IMR-90 (cell line): ENCODE measurements at regions not wholly inside any gene's neighbourhood (a gene's known extent, or its start where the extent isn't known, plus 50 kb on each side); places are given as distances from the start of the nearest gene placed in this dataset.
"Not testable (repeated sequence)": the region's sequence is repeated elsewhere in the genome, so short reads cannot be mapped to it uniquely, and the experiment has no call there.

Source experiments
- ATAC-seq: fragments of 200-7000 bp; cut with Tn5 transposase; 2 replicates; pipeline ENCODE4 v1.9.1; 2020; ENCODE audit warnings: low read depth, mild to moderate bottlenecking, moderate library complexity
- BruUV-seq: library from RNA; stranded (reverse); fragments of 400-500 nt; replicated peaks from 2 replicates; lab custom pipeline; 2021; lab: Mats Ljungman, UMichigan
- CTCF ChIA-PET: fragments of 300-600 bp; formaldehyde crosslinking; extraction: SDS; loops from one replicate; lab custom pipeline; 2021; ENCODE audit warnings: antibody characterized with exemption; lab: Yijun Ruan, JAX
- POLR2A ChIA-PET: fragments of 300-600 bp; sonication (Branson Sonifier 250); formaldehyde crosslinking; loops from one replicate; lab custom pipeline; 2022; ENCODE audit warnings: antibody characterized with exemption; ENCODE audit not compliant: unreplicated experiment; lab: Charles Lee
- DNase-seq: peaks from one replicate; pipeline ENCODE4 v3.0.0; 2013
- H2AFZ ChIP-seq: replicated peaks from 2 replicates; pipeline ENCODE3; 2013; ENCODE audit warnings: low read length, mild to moderate bottlenecking; ENCODE audit not compliant: poor library complexity
- H2AK5ac ChIP-seq: 2 replicates; pipeline ENCODE4 v1.6.1; 2013; ENCODE audit warnings: low read depth, low read length, inconsistent platforms
- H2AK9ac ChIP-seq: replicated peaks from 2 replicates; pipeline ENCODE3; 2013; ENCODE audit warnings: mild to moderate bottlenecking, low read depth, low read length, moderate library complexity; ENCODE audit not compliant: poor library complexity
- H2BK120ac ChIP-seq: 2 replicates; pipeline ENCODE4 v1.6.1; 2013; ENCODE audit warnings: low read depth, low read length, inconsistent platforms
- H2BK15ac ChIP-seq: 3 replicates; pipeline ENCODE4 v1.6.1; 2013; ENCODE audit warnings: low read depth, low read length, inconsistent platforms
- H2BK20ac ChIP-seq: 2 replicates; pipeline ENCODE4 v1.6.1; 2013; ENCODE audit warnings: low read depth, mild to moderate bottlenecking, inconsistent platforms, low read length, moderate library complexity
- H2BK5ac ChIP-seq: 2 replicates; pipeline ENCODE4 v1.6.1; 2013; ENCODE audit warnings: mild to moderate bottlenecking, low read depth, low read length, inconsistent platforms; ENCODE audit not compliant: poor library complexity, severe bottlenecking
- H3K14ac ChIP-seq: replicated peaks from 2 replicates; pipeline ENCODE4 v1.6.1; 2013; ENCODE audit warnings: low read depth, low read length, inconsistent platforms
- H3K18ac ChIP-seq: 2 replicates; pipeline ENCODE4 v1.6.1; 2013; ENCODE audit warnings: low read depth, low read length, control low read depth
- H3K23ac ChIP-seq: 2 replicates; pipeline ENCODE4 v1.6.1; 2013; ENCODE audit warnings: low read depth, low read length, inconsistent platforms
- H3K27ac ChIP-seq: 2 replicates; pipeline ENCODE4 v1.5.1; 2013; ENCODE audit warnings: mild to moderate bottlenecking, control low read depth, low read length; ENCODE audit not compliant: insufficient read depth
- H3K27me3 ChIP-seq: 2 replicates; pipeline ENCODE4 v1.6.1; 2013; ENCODE audit warnings: low read length; ENCODE audit not compliant: control insufficient read depth, insufficient read depth
- H3K36me3 ChIP-seq: 2 replicates; pipeline ENCODE4 v1.6.1; 2013; ENCODE audit warnings: low read length, mixed read lengths; ENCODE audit not compliant: control insufficient read depth, insufficient read depth
- H3K4ac ChIP-seq: 2 replicates; pipeline ENCODE4 v1.6.1; 2013; ENCODE audit warnings: low read depth, low read length, inconsistent platforms
- H3K4me1 ChIP-seq: 2 replicates; pipeline ENCODE4 v1.6.1; 2013; ENCODE audit warnings: low read length, mixed read lengths; ENCODE audit not compliant: control insufficient read depth, insufficient read depth
- H3K4me2 ChIP-seq: 2 replicates; pipeline ENCODE4 v1.6.1; 2013; ENCODE audit warnings: low read depth, mild to moderate bottlenecking, control low read depth, low read length, moderate library complexity
- H3K4me3 ChIP-seq: 2 replicates; pipeline ENCODE4 v1.5.1; 2013; ENCODE audit warnings: low read depth, mild to moderate bottlenecking, control low read depth, low read length, moderate library complexity; ENCODE audit not compliant: insufficient read depth
- H3K56ac ChIP-seq: 2 replicates; pipeline ENCODE4 v1.6.1; 2013; ENCODE audit warnings: low read length, inconsistent platforms; ENCODE audit not compliant: insufficient read depth; ENCODE audit errors: extremely low read depth
- H3K79me1 ChIP-seq, 2 experiments: 2 replicates each; pipeline ENCODE4 v1.6.1; 2013; ENCODE audit warnings: low read length in 2 of 2, inconsistent platforms in 1 of 2, low read depth in 1 of 2
- H3K9ac ChIP-seq: 2 replicates; pipeline ENCODE4 v1.6.1; 2013; ENCODE audit warnings: low read depth, low read length, control low read depth
- H3K9me1 ChIP-seq: 2 replicates; pipeline ENCODE4 v1.6.1; 2013; ENCODE audit warnings: low read length, inconsistent platforms; ENCODE audit not compliant: insufficient read depth
- H3K9me3 ChIP-seq: 2 replicates; pipeline ENCODE4 v1.6.1; 2013; ENCODE audit warnings: low read length; ENCODE audit not compliant: control insufficient read depth, insufficient read depth
- H4K20me1 ChIP-seq: 2 replicates; pipeline ENCODE4 v1.6.1; 2013; ENCODE audit warnings: low read length, inconsistent platforms; ENCODE audit not compliant: insufficient read depth
- H4K5ac ChIP-seq: 2 replicates; pipeline ENCODE4 v1.6.1; 2013; ENCODE audit warnings: mild to moderate bottlenecking, low read depth, low read length, control low read depth
- H4K8ac ChIP-seq, 2 experiments: 2 replicates each; pipeline ENCODE4 v1.6.1; 2013; ENCODE audit warnings: low read depth in 2 of 2, low read length in 2 of 2, control low read depth in 1 of 2, inconsistent platforms in 1 of 2
- H4K91ac ChIP-seq: 2 replicates; pipeline ENCODE4 v1.6.1; 2013; ENCODE audit warnings: low read depth, low read length, inconsistent platforms; ENCODE audit not compliant: insufficient read depth
- CEBPB ChIP-seq: IDR thresholded peaks from 2 replicates; pipeline ENCODE4 v1.6.1; 2012; ENCODE audit warnings: low read depth, low read length, improper control_type of control experiment
- CHD1 ChIP-seq: IDR thresholded peaks from 2 replicates; pipeline ENCODE4 v1.6.1; 2012; ENCODE audit warnings: low read depth, low read length, improper control_type of control experiment
- MAFK ChIP-seq: IDR thresholded peaks from 2 replicates; pipeline ENCODE4 v1.6.1; 2012; ENCODE audit warnings: low read depth, low read length, improper control_type of control experiment
- MAZ ChIP-seq: IDR thresholded peaks from 2 replicates; pipeline ENCODE4 v1.6.1; 2012; ENCODE audit warnings: low read depth, mild to moderate bottlenecking, low read length, improper control_type of control experiment, moderate library complexity, borderline replicate concordance
- MXI1 ChIP-seq: IDR thresholded peaks from 2 replicates; pipeline ENCODE4 v1.6.1; 2012; ENCODE audit warnings: low read depth, mild to moderate bottlenecking, low read length, moderate library complexity, borderline replicate concordance
- RAD21 ChIP-seq: IDR thresholded peaks from 2 replicates; pipeline ENCODE4 v1.6.1; 2012; ENCODE audit warnings: low read length, improper control_type of control experiment
- RFX5 ChIP-seq: IDR thresholded peaks from 2 replicates; pipeline ENCODE4 v1.8.0; 2012; ENCODE audit warnings: low read depth, mild to moderate bottlenecking, low read length, moderate library complexity
- SMC3 ChIP-seq: fragments of 150-350 bp; IDR thresholded peaks from 2 replicates; pipeline ENCODE4 v1.6.1; 2016; ENCODE audit warnings: low read depth, mild to moderate bottlenecking, antibody characterized with exemption, low read length, moderate library complexity
- WGBS, 2 experiments: methylation state at CpG; one replicate each; pipeline versions ENCODE4 v1.1.5 to v1.1.7; 2013; ENCODE audit warnings: missing lambda C conversion rate in 2 of 2; ENCODE audit not compliant: insufficient read length in 1 of 2; ENCODE audit errors: extremely low coverage in 2 of 2; 5-methylcytosine and 5-hydroxymethylcytosine counted together
- dilution Hi-C: fragments of 300-500 bp; cut with HindIII; formaldehyde crosslinking; loops from one replicate; pipeline ENCODE4 v1.14.3; 2018; ENCODE audit warnings: low sequenced_read_pairs; ENCODE audit not compliant: unreplicated experiment
- in situ Hi-C: fragments of 300-500 bp; cut with MboI; formaldehyde crosslinking; loops from 3 replicates; pipeline ENCODE4 v1.14.3; 2019; ENCODE audit warnings: low sequenced_read_pairs, inconsistent platforms, mixed read lengths
- intact Hi-C: fragments of 100-400 bp; cut with micrococcal nuclease; formaldehyde crosslinking; loops from 2 replicates; pipeline ENCODE4 v1.10.0; 2022
- TF ChIP-seq, protein P1 (sequence below): fragments of 150-350 bp; IDR thresholded peaks from 2 replicates; pipeline ENCODE4 v1.6.1; 2016; ENCODE audit warnings: low read depth, mild to moderate bottlenecking, low read length, moderate library complexity, borderline replicate concordance

DNA sequence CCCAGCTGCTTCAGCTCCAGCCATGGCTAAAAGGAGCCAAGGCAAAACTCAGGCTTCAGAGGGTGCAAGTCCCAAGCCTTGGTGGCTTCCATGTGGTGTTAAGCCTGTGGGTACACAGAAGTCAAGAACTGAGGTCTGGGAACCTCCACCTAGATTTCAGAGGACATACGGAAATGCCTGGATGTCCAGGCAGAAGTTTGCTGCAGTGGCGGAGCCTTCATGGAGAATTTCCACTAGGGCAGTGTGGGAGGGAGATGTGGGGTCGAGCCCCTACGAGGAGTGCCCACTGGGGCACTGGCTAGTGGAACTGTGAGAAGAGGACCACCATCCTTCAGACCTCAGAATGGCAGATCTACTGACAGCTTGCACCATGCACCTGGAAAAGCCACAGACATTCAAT is 76.1 kb upstream of the KCTD1 start:
- no peaks in the 10 kb centered on the region for H3K27me3 ChIP-seq
- H3K4me3 ChIP-seq: no peak overlapping the region
- no peak overlapping the region for H3K18ac ChIP-seq
- CTCF ChIA-PET: no interaction called here
- no peak overlapping the region for H2AK9ac ChIP-seq
- dilution Hi-C loops: no loop called here
- H4K8ac ChIP-seq: no peak overlapping the region
- H3K23ac ChIP-seq: no peak overlapping the region
- H4K91ac ChIP-seq: no peak overlapping the region
- no peak overlapping the region for H2BK15ac ChIP-seq
- no peak overlapping the region for H3K9ac ChIP-seq
- H2AFZ ChIP-seq: no peak overlapping the region
- no peak overlapping the region for H3K4me2 ChIP-seq
- 0 out of 2 replicates have a peak, but pooled peaks cover 2% of the 10 kb centered on the region for H3K9me3 ChIP-seq
- no peaks in the 10 kb centered on the region for H3K79me1 ChIP-seq
- DNase-seq: no peak
- no peak overlapping the region for H3K27ac ChIP-seq
- no peak overlapping the region for H3K14ac ChIP-seq
- intact Hi-C loops: no loop called here
- no peak for TF ChIP-seq MXI1
- TF ChIP-seq SMC3: no peak
- no peak for TF ChIP-seq RAD21
- TF ChIP-seq CHD1: no peak
- no peak for TF ChIP-seq MAFK
- TF ChIP-seq MAZ: no peak
- TF ChIP-seq, protein P1, sequence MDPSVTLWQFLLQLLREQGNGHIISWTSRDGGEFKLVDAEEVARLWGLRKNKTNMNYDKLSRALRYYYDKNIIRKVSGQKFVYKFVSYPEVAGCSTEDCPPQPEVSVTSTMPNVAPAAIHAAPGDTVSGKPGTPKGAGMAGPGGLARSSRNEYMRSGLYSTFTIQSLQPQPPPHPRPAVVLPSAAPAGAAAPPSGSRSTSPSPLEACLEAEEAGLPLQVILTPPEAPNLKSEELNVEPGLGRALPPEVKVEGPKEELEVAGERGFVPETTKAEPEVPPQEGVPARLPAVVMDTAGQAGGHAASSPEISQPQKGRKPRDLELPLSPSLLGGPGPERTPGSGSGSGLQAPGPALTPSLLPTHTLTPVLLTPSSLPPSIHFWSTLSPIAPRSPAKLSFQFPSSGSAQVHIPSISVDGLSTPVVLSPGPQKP: no peak
- no peak for TF ChIP-seq CEBPB
- TF ChIP-seq RFX5: no peak
- no peak overlapping the region for H2BK20ac ChIP-seq
- H2AK5ac ChIP-seq: no peak overlapping the region
- no peak for ATAC-seq
- H4K20me1 ChIP-seq: no peaks in the 10 kb centered on the region
- no peak overlapping the region for H3K4ac ChIP-seq
- H3K4me1 ChIP-seq: no peaks in the 10 kb centered on the region
- POLR2A ChIA-PET: no interaction called here
- no TSS peak for BruUV-seq
- H3K9me1 ChIP-seq: no peaks in the 10 kb centered on the region
- no CpG with 5 or more reads among the region's 4 CpGs for WGBS, 2 experiments
- no peak overlapping the region for H2BK120ac ChIP-seq
- H4K5ac ChIP-seq: no peak overlapping the region
- in situ Hi-C loops: no loop called here
- no peaks in the 10 kb centered on the region for H3K36me3 ChIP-seq
- H2BK5ac ChIP-seq: no peak overlapping the region
- no peak overlapping the region for H3K56ac ChIP-seq

DNA sequence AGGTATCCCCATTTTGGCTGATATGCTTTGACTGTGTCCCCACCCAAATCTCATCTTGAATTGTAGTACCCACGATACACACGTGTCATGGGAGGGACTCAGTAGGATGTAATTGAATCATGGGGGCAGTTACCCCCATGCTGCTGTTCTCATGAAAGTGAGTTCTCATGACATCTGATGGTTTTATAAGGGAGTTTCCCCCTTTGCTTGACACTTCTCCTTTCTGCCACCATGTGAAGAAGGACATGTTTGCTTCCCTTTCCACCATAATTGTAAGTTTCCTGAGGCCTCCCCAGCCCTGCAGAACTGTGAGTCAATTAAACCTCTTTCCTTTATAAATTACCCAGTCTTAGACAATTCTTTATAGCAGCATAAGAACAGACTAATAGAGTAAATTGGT is 75.0 kb upstream of the KCTD1 start:
- DNase-seq, H3K4ac ChIP-seq: not testable (repeated sequence)

More for the DNA sequence above, 75.0 kb upstream of the KCTD1 start:
- H4K20me1 ChIP-seq, H3K9ac ChIP-seq, H2AFZ ChIP-seq, POLR2A ChIA-PET, H3K56ac ChIP-seq, H3K4me2 ChIP-seq, H2BK120ac ChIP-seq, H3K9me3 ChIP-seq, H2BK5ac ChIP-seq, H3K4me3 ChIP-seq, H4K8ac ChIP-seq, H3K27ac ChIP-seq, H3K23ac ChIP-seq, CTCF ChIA-PET, H3K14ac ChIP-seq, H2BK20ac ChIP-seq, H2AK5ac ChIP-seq, H3K79me1 ChIP-seq, H3K27me3 ChIP-seq, H3K36me3 ChIP-seq, H3K18ac ChIP-seq, intact Hi-C loops, ATAC-seq, H4K91ac ChIP-seq, dilution Hi-C loops, H3K4me1 ChIP-seq, H3K9me1 ChIP-seq, H2AK9ac ChIP-seq, in situ Hi-C loops, H2BK15ac ChIP-seq, BruUV-seq, H4K5ac ChIP-seq: not testable (repeated sequence)
- WGBS, 2 experiments: no CpG with 5 or more reads among the region's 2 CpGs
